Breast epithelium (tissue), 3 donors: ENCODE measurements at regions not wholly inside any gene's neighbourhood (a gene's known extent, or its start where the extent isn't known, plus 50 kb on each side); places are given as distances from the start of the nearest gene placed in this dataset.

Source experiments
- CTCF ChIP-seq, 3 donors: fragments of 450-650 bp; IDR thresholded peaks; one replicate each; pipeline ENCODE4 v1.5.1; 2016 to 2017; ENCODE audit warnings: antibody characterized with exemption in 3 of 3, mild to moderate bottlenecking in 3 of 3, moderate library complexity in 3 of 3
- POLR2AphosphoS5 ChIP-seq, 3 donors: sonication (generic); formaldehyde crosslinking; IDR thresholded peaks; one replicate each; pipeline ENCODE4 v1.6.1; 2017; ENCODE audit warnings: antibody characterized with exemption in 3 of 3

- TF ChIP-seq CTCF (IDR thresholded peaks at IDR 0.05) (no peak), POLR2AphosphoS5 (IDR thresholded peaks at IDR 0.05) (no peak)
Observed at GRCh38 chr5:7331131-7331530, 64.8 kb upstream of the ADCY2 start.
